CD14-positive monocyte (primary cell): ENCODE measurements at regions not wholly inside any gene's neighbourhood (a gene's known extent, or its start where the extent isn't known, plus 50 kb on each side); places are given as distances from the start of the nearest gene placed in this dataset.

Experiments
- DNase-seq, 3 donors: peaks; one replicate each; pipeline ENCODE4 v3.0.0-alpha.2; 2011 to 2022
- H2AFZ ChIP-seq: 2 replicates; pipeline ENCODE4 v1.6.0; 2012; ENCODE audit warnings: mild to moderate bottlenecking, low read depth, low read length, inconsistent platforms; ENCODE audit not compliant: insufficient read depth, poor library complexity, severe bottlenecking
- H3K27ac ChIP-seq, 2 donors: 1 replicate in 1 of 2; 2 replicates in 1 of 2; pipeline ENCODE4 v1.5.1; 2012 to 2013; ENCODE audit warnings: low read length in 2 of 2, control low read depth in 1 of 2, inconsistent platforms in 1 of 2, low read depth in 1 of 2, mild to moderate bottlenecking in 1 of 2
- H3K27me3 ChIP-seq, 2 donors: one replicate each; pipeline versions ENCODE4 v1.6.0 to v1.6.1; 2011 to 2013; ENCODE audit warnings: low read length in 2 of 2; ENCODE audit not compliant: control insufficient read depth in 2 of 2, insufficient read depth in 2 of 2
- H3K36me3 ChIP-seq, 2 donors: replicated peaks in 1 of 2; 1 replicate in 1 of 2; 2 replicates in 1 of 2; pipeline versions ENCODE4 v1.5.1 to v1.6.1; 2012 to 2013; ENCODE audit warnings: low read length in 2 of 2, control low read depth in 1 of 2, inconsistent platforms in 1 of 2, mild to moderate bottlenecking in 1 of 2; ENCODE audit not compliant: insufficient read depth in 2 of 2, control insufficient read depth in 1 of 2
- H3K4me1 ChIP-seq, 2 donors: 1 replicate in 1 of 2; 2 replicates in 1 of 2; pipeline versions ENCODE4 v1.5.1 to v1.6.1; 2012 to 2013; ENCODE audit warnings: low read length in 2 of 2, control low read depth in 1 of 2, inconsistent platforms in 1 of 2, mild to moderate bottlenecking in 1 of 2, moderate library complexity in 1 of 2; ENCODE audit not compliant: insufficient read depth in 2 of 2, control insufficient read depth in 1 of 2
- H3K4me2 ChIP-seq: replicated peaks from 2 replicates; pipeline ENCODE3; 2012; ENCODE audit warnings: low read length, moderate library complexity, mild to moderate bottlenecking; ENCODE audit not compliant: poor library complexity, severe bottlenecking; ENCODE audit errors: extremely low read depth
- H3K4me3 ChIP-seq, 3 experiments: fragments of 200-600 bp in 1 of 3; sonication (generic) in 1 of 3; replicated peaks in 1 of 3; 1 replicate in 2 of 3; 2 replicates in 1 of 3; pipeline ENCODE4 v1.5.1; 2011 to 2013; ENCODE audit warnings: low read length in 3 of 3, mild to moderate bottlenecking in 3 of 3, control low read depth in 2 of 3, low read depth in 2 of 3, inconsistent platforms in 1 of 3, moderate library complexity in 1 of 3
- H3K79me2 ChIP-seq: 2 replicates; pipeline ENCODE4 v1.6.0; 2012; ENCODE audit warnings: mild to moderate bottlenecking, control low read depth, inconsistent platforms, low read length, moderate library complexity; ENCODE audit not compliant: insufficient read depth
- H3K9ac ChIP-seq: 2 replicates; pipeline ENCODE4 v1.6.0; 2017; ENCODE audit warnings: low read length, mild to moderate bottlenecking; ENCODE audit not compliant: insufficient read depth, poor library complexity, severe bottlenecking
- H3K9me3 ChIP-seq, 2 donors: replicated peaks in 1 of 2; 1 replicate in 1 of 2; 2 replicates in 1 of 2; pipeline versions ENCODE4 v1.5.1 to v1.6.1; 2012 to 2013; ENCODE audit warnings: low read length in 2 of 2, control low read depth in 1 of 2; ENCODE audit not compliant: control insufficient read depth in 1 of 2, insufficient read depth in 1 of 2
- H4K20me1 ChIP-seq: 2 replicates; pipeline ENCODE4 v1.6.0; 2012; ENCODE audit warnings: mild to moderate bottlenecking, low read length, control low read depth, moderate library complexity; ENCODE audit not compliant: insufficient read depth
- H3K27ac Mint-ChIP-seq, 7 donors: one replicate each; pipeline ENCODE4 v1.8.0; 2020; ENCODE audit warnings: mild to moderate bottlenecking in 7 of 7, mixed read lengths in 7 of 7, moderate library complexity in 6 of 7, inconsistent platforms in 2 of 7
- H3K27me3 Mint-ChIP-seq, 3 donors: one replicate each; pipeline ENCODE4 v1.8.0; 2021 to 2022; ENCODE audit warnings: low read depth in 3 of 3, mild to moderate bottlenecking in 3 of 3, mixed read lengths in 3 of 3, moderate library complexity in 3 of 3, inconsistent platforms in 1 of 3
- H3K36me3 Mint-ChIP-seq, 2 donors: one replicate each; pipeline ENCODE4 v1.8.0; 2020; ENCODE audit warnings: mixed read lengths in 2 of 2, inconsistent platforms in 1 of 2, mild to moderate bottlenecking in 1 of 2
- H3K4me1 Mint-ChIP-seq: one replicate; pipeline ENCODE4 v1.8.0; 2020; ENCODE audit warnings: mild to moderate bottlenecking, mixed read lengths
- H3K4me3 Mint-ChIP-seq, 2 donors: one replicate each; pipeline ENCODE4 v1.8.0; 2020; ENCODE audit warnings: mild to moderate bottlenecking in 2 of 2, mixed read lengths in 2 of 2, moderate library complexity in 1 of 2
- H3K9me3 Mint-ChIP-seq, 7 donors: one replicate each; pipeline ENCODE4 v1.8.0; 2020 to 2022; ENCODE audit warnings: mixed read lengths in 7 of 7, mild to moderate bottlenecking in 6 of 7, moderate library complexity in 6 of 7, inconsistent platforms in 2 of 7
- CTCF ChIP-seq: fragments of 200-600 bp; IDR thresholded peaks from one replicate; pipeline ENCODE4 v1.8.0; 2022; ENCODE audit warnings: antibody characterized with exemption, mild to moderate bottlenecking
- WGBS: methylation state at CpG from one replicate; pipeline ENCODE4 v1.1.5; 2013; ENCODE audit warnings: missing lambda C conversion rate; ENCODE audit not compliant: insufficient coverage; 5-methylcytosine and 5-hydroxymethylcytosine counted together
- intact Hi-C, 2 donors: fragments of 100-400 bp; cut with micrococcal nuclease; formaldehyde crosslinking; loops; one replicate each; pipeline versions ENCODE4 v1.15.0 to v1.15.1; 2023

- Histone ChIP-seq H3K4me3 (no peak overlapping the region), H3K4me2 (no peak overlapping the region), H3K4me1 (peaks cover 0 to 16% of the 10 kb centered on the region in 2 donors), H3K27me3 (no peaks in the 10 kb centered on the region), H3K36me3 (no peaks in the 10 kb centered on the region), H3K9ac (no peak overlapping the region), H2AFZ (no peak overlapping the region), H3K79me2 (no peaks in the 10 kb centered on the region), H4K20me1 (no peaks in the 10 kb centered on the region), H3K27ac (no peak overlapping the region), H3K9me3 (no peaks in the 10 kb centered on the region)
- no peak overlapping the region for H3K27ac Mint-ChIP-seq
- H3K27me3 Mint-ChIP-seq = peaks cover 2 to 5% (median 4%) of the 10 kb centered on the region in 3 donors
- H3K4me1 Mint-ChIP-seq = peaks cover 12% of the 10 kb centered on the region
- no peak for DNase-seq
- no peak for TF ChIP-seq CTCF
- peaks cover 0 to 4% (median 0%) of the 10 kb centered on the region in 7 donors for H3K9me3 Mint-ChIP-seq
- WGBS = no CpG with 5 or more reads among the region's 3 CpGs
- intact Hi-C loops = no loop called here
- no peaks in the 10 kb centered on the region for H3K36me3 Mint-ChIP-seq
- no peak overlapping the region for H3K4me3 Mint-ChIP-seq
Measured at GRCh38 chr10:2920168-2920567, 147.2 kb upstream of the PFKP start.

GRCh38 chr10:2919016-2919415 lies 148.3 kb upstream of the PFKP start:
- no peaks in the 10 kb centered on the region for H3K36me3 Mint-ChIP-seq
- peaks cover 12% of the 10 kb centered on the region for H3K4me1 Mint-ChIP-seq
- peaks cover 4 to 5% (median 4%) of the 10 kb centered on the region in 3 donors for H3K27me3 Mint-ChIP-seq
- intact Hi-C loops = no loop called here
- Histone ChIP-seq H3K4me1 (peaks cover 0 to 16% of the 10 kb centered on the region in 2 donors), H3K27ac (no peak overlapping the region), H3K9me3 (no peaks in the 10 kb centered on the region), H4K20me1 (no peaks in the 10 kb centered on the region), H3K4me3 (no peak overlapping the region), H3K79me2 (no peaks in the 10 kb centered on the region), H3K9ac (no peak overlapping the region), H3K36me3 (no peaks in the 10 kb centered on the region), H2AFZ (no peak overlapping the region), H3K4me2 (no peak overlapping the region), H3K27me3 (no peaks in the 10 kb centered on the region)
- peaks cover 0 to 4% (median 0%) of the 10 kb centered on the region in 7 donors for H3K9me3 Mint-ChIP-seq
- H3K4me3 Mint-ChIP-seq = no peak overlapping the region
- H3K27ac Mint-ChIP-seq = no peak overlapping the region
- DNase-seq = no peak
- TF ChIP-seq CTCF = no peak
- 95% methylated on average over 2 of the region's 2 CpGs for WGBS
